Osteocyte (in vitro differentiated cells): ENCODE measurements at regions not wholly inside any gene's neighbourhood (a gene's known extent, or its start where the extent isn't known, plus 50 kb on each side); places are given as distances from the start of the nearest gene placed in this dataset.
"Not testable (repeated sequence)": the region's sequence is repeated elsewhere in the genome, so short reads cannot be mapped to it uniquely, and the experiment has no call there.

Experiments
- DNase-seq: peaks from one replicate; pipeline ENCODE4 v3.0.0; 2021; ENCODE audit warnings: mixed read lengths; ENCODE audit not compliant: unreplicated experiment; ENCODE audit errors: extremely low spot score
- H3K27ac Mint-ChIP-seq: one replicate; pipeline ENCODE4 v1.8.0; 2021; ENCODE audit warnings: mild to moderate bottlenecking, mixed read lengths; ENCODE audit not compliant: unreplicated experiment
- H3K27me3 Mint-ChIP-seq: one replicate; pipeline ENCODE4 v1.8.0; 2021; ENCODE audit warnings: mixed read lengths; ENCODE audit not compliant: unreplicated experiment
- H3K36me3 Mint-ChIP-seq: one replicate; pipeline ENCODE4 v1.8.0; 2021; ENCODE audit warnings: mixed read lengths; ENCODE audit not compliant: unreplicated experiment
- H3K4me1 Mint-ChIP-seq: one replicate; pipeline ENCODE4 v1.8.0; 2021; ENCODE audit warnings: mixed read lengths; ENCODE audit not compliant: unreplicated experiment
- H3K4me3 Mint-ChIP-seq: one replicate; pipeline ENCODE4 v1.8.0; 2021; ENCODE audit warnings: mild to moderate bottlenecking, moderate library complexity, mixed read lengths; ENCODE audit not compliant: unreplicated experiment
- H3K9me3 Mint-ChIP-seq: one replicate; pipeline ENCODE4 v1.8.0; 2021; ENCODE audit warnings: mixed read lengths; ENCODE audit not compliant: unreplicated experiment
- TF ChIP-seq, protein P1 (sequence below): fragments of 200-600 bp; sonication (generic); IDR thresholded peaks from 2 replicates; pipeline ENCODE4 v1.5.0; 2021; ENCODE audit warnings: antibody characterized with exemption, mild to moderate bottlenecking, moderate library complexity

DNA sequence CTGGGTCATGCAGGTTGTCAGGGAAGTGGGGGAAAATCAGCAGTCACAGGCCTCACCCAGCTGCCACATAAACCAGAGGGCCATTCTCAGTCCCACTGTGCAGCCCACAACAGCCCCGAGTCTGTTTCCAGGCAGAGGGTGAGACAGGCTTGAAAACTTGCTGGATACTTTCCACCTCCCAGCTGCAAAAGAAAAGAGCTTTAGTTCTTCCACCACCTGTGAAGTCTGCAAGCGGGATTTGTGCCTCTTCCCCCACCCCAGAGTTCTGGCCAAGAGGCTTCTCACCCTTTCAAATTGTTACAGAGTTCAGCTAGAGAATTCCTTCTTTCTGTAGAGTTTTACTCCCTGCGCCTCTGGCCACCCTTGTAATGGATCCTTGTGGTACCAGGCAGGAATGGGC lies 115.5 kb upstream of the ZDHHC15 start:
- Mint-ChIP-seq H3K9me3 (peaks cover 48% of the 10 kb centered on the region), H3K4me3 (no peak overlapping the region), H3K4me1 (no peaks in the 10 kb centered on the region), H3K36me3 (no peaks in the 10 kb centered on the region), H3K27ac (no peak overlapping the region), H3K27me3 (no peaks in the 10 kb centered on the region)
- TF ChIP-seq, protein P1, sequence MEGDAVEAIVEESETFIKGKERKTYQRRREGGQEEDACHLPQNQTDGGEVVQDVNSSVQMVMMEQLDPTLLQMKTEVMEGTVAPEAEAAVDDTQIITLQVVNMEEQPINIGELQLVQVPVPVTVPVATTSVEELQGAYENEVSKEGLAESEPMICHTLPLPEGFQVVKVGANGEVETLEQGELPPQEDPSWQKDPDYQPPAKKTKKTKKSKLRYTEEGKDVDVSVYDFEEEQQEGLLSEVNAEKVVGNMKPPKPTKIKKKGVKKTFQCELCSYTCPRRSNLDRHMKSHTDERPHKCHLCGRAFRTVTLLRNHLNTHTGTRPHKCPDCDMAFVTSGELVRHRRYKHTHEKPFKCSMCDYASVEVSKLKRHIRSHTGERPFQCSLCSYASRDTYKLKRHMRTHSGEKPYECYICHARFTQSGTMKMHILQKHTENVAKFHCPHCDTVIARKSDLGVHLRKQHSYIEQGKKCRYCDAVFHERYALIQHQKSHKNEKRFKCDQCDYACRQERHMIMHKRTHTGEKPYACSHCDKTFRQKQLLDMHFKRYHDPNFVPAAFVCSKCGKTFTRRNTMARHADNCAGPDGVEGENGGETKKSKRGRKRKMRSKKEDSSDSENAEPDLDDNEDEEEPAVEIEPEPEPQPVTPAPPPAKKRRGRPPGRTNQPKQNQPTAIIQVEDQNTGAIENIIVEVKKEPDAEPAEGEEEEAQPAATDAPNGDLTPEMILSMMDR, result no peak
- no peak for DNase-seq

DNA sequence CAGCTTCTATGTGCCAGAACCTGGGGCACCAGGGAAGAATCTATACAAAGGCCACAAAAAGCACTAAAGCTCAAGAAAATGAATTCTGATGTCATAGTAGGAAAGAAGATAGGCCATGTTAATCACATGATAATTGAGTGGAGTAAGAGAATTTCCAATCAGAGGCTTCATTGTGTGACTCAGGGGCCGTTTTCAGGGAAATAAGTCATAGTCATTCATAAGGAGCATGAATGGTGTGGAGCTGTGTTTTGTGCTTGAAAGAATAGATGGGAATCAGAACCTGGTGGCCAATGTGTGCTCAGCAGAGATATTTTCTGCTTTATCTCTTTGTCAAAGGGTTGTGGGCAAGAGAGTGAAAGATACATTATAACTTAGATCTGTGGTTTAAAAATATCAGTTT lies 102.4 kb upstream of the ZDHHC15 start:
- TF ChIP-seq, protein P1, result no peak
- Mint-ChIP-seq H3K9me3 (peaks cover 53% of the 10 kb centered on the region), H3K4me1 (no peaks in the 10 kb centered on the region), H3K4me3 (no peak overlapping the region), H3K27me3 (no peaks in the 10 kb centered on the region), H3K36me3 (no peaks in the 10 kb centered on the region), H3K27ac (no peak overlapping the region)
- no peak for DNase-seq

DNA sequence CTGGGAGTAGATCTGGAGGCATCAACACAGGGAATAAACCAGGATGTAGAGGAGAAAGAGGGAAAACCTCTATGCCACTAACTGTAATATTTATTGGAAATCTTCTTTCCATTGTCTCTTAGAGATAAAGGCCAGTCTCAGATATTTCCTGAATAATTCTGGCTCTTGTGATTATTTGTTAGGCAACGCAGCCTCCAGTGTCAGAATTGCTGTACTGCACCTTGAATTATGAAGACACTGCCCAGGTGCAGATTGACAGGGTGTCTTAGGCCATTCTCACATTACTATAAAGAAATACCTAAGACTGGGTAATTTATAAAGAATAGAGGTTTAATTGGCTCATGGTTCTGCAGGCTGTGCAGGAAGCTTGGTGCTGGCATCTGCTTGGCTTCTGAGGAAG lies 100.7 kb upstream of the ZDHHC15 start:
- no peaks in the 10 kb centered on the region for H3K4me1 Mint-ChIP-seq

DNA sequence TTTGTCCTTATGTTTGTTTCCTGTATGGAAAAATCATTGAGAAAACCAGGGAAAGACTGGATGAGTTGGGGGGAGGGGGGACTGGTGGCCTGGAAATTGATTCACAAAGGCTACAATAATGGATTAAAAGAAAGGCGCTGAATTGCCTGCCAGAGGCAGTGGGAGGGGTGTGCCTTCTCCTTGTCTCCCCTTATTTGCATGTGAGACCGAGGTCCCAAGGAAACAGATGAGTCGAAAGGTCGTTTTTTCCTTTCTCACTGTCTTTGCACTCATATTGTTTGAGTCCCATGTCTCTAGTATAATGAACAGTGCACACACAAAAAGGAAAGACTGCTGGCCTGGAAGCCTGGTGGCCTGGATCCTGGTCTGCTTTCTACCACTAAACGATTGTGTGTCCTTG lies 86.6 kb upstream of the ZDHHC15 start:
- no peak for DNase-seq
- no peaks in the 10 kb centered on the region for H3K36me3 Mint-ChIP-seq
- TF ChIP-seq, protein P1, result no peak

More for the DNA sequence above, 100.7 kb upstream of the ZDHHC15 start:
- TF ChIP-seq, protein P1, result no peak
- no peak for DNase-seq
- H3K27me3 Mint-ChIP-seq, result no peaks in the 10 kb centered on the region
- peaks cover 44% of the 10 kb centered on the region for H3K9me3 Mint-ChIP-seq
- no peaks in the 10 kb centered on the region for H3K36me3 Mint-ChIP-seq
- H3K27ac Mint-ChIP-seq, result no peak overlapping the region
- H3K4me3 Mint-ChIP-seq, result no peak overlapping the region

DNA sequence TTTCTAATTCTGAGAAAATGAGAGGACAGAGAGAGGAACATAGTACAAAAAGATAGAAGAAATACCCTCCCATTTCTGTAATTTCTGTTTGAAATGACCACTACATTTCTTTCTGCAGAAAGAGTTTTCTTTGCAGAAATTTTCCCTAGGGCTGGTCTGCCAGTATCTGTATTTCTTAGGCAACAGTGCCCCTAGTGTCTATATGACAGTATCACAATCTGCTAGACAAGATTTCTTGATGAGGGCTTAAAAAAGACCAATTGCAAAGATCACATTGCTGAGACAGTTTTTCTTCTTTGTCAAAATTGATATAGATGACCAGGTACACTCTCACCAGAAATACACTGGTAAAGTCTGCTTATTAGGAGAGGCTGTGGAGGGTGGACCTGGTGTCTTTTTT lies 81.0 kb upstream of the ZDHHC15 start:
- H3K36me3 Mint-ChIP-seq, result no peaks in the 10 kb centered on the region
- no peaks in the 10 kb centered on the region for H3K4me1 Mint-ChIP-seq
- DNase-seq, result no peak
- H3K27me3 Mint-ChIP-seq, result no peaks in the 10 kb centered on the region
- no peak overlapping the region for H3K4me3 Mint-ChIP-seq
- H3K27ac Mint-ChIP-seq, result no peak overlapping the region
- H3K9me3 Mint-ChIP-seq, result peaks cover 35% of the 10 kb centered on the region
- TF ChIP-seq, protein P1, result peak; percentile 55

More for the DNA sequence above, 86.6 kb upstream of the ZDHHC15 start:
- Mint-ChIP-seq H3K27ac (no peak overlapping the region), H3K4me3 (no peak overlapping the region), H3K4me1 (no peaks in the 10 kb centered on the region), H3K9me3 (peaks cover 56% of the 10 kb centered on the region), H3K27me3 (no peaks in the 10 kb centered on the region)

DNA sequence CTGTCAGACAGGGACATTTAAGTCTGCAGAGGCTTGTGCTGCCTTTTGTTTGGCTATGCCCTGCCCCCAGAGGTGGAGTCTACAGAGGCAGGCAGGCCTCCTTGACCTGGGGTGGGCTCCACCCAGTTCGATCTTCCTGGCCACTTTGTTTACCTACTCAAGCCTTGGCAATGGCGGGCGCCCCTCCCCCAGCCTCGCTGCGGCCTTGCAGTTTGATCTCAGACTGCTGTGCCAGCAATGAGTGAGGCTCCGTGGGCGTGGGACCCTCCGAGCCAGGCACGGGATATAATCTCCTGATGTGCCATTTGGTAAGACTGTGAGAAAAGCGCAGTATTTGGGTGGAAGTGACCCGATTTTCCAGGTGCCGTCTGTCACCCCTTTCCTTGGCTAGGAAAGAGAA lies 79.2 kb upstream of the ZDHHC15 start:
- DNase-seq, H3K4me3 Mint-ChIP-seq, H3K27ac Mint-ChIP-seq, H3K36me3 Mint-ChIP-seq, H3K27me3 Mint-ChIP-seq, H3K4me1 Mint-ChIP-seq: not testable (repeated sequence)
- H3K9me3 Mint-ChIP-seq, result peaks cover 25% of the 10 kb centered on the region
